ENCODE measurements at regions not wholly inside any gene's neighbourhood (a gene's known extent, or its start where the extent isn't known, plus 50 kb on each side); places are given as distances from the start of the nearest gene placed in this dataset.
"Not testable (repeated sequence)": the region's sequence is repeated elsewhere in the genome, so short reads cannot be mapped to it uniquely, and the experiment has no call there.

DNA sequence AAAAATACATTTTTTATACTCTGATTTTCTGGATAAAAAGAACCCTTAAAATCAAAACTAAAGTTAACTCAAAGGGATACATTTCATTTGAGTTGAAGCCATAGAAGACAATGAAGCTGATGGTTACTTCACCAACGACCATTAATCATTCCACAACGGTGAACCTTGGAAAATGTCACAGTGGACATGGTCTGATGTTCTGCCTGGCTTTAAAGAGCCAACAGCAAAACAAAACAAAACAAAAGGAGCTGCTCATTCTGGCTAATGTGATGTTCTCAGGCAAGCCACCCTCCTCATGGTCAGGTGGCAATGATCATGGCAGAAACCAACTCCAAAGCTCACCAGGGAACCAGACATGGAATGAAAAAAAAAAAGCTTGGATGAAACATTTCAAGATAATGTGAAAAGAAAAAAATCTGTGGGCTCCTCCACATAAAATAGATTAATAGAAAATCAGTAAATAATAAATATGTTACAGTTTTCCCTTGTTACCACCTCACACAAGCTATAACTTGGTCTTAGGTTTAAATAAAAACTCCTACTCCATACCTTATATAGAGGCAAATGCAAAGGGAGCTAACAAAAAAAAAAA is 90.1 kb upstream of the SERTAD2 start:
- no peak for DNase-seq (ENCODE audit: low read depth)

GRCh38 chr2:64745562-64745961 is 91.8 kb upstream of the SERTAD2 start:
- DNase-seq (ENCODE audit: low read depth) = no peak

DNA sequence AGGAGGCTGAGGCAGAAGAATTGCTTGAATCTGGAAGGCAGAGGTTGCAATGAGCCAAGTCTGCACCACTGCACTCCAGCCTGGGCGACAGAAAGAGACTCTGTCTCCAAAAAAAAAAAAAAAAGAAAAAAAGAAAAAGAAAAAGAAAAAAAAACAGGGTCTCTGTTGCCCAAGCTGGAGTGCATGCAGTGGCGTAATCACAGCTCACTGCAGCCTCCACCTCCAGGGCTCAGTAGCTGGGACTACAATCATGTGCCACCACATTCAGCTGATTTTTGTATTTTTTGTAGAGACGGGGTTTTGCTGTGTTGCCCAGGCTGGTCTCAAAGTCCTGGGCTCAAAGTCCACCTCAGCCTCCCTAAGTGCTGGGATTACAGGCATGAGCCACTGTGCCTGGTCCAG is 94.0 kb upstream of the SERTAD2 start:
- DNase-seq (ENCODE audit: low read depth) = not testable (repeated sequence)

- no peak for DNase-seq (ENCODE audit: low read depth)
Measured at GRCh38 chr2:64748147-64748546, 94.4 kb upstream of the SERTAD2 start.

DNA sequence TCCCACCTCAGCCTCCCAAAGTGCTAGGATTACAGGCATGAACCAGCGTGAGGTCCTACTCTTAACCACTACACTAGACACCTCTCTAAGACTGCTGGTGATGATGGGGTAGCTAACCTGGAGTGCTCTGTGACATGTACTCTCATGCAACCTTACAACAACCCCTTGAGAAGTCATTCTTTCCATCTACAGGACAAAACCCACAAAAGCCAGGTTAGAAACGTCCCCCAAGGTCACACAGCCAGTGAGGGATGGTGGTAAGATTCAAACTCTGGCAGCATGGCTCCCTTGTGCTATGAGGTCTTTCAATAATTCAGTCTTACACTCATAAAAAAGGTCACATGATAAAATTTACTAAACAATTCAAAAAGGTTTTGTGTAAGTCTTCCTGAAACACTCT is 94.8 kb upstream of the SERTAD2 start:
- DNase-seq (ENCODE audit: low read depth) = no peak

DNA sequence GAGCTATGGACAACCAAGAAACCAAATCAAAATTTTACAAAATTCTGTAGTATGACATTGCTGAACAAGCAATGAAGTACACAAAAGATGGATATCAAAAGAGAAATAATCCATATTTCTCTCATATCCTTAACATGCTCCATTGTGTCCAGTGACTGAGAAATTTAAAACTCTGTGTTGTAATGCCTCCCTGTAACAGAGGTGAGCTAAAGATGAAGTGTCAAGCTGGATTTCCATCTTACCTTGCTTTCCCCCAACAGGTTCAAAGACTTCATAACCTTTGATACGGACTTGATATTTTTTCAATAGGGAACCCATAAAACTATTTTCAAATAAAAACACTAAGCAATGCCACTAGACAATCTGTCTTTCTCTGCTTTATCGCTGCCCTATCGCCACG is 95.7 kb upstream of the SERTAD2 start:
- no peak for DNase-seq (ENCODE audit: low read depth)

DNA sequence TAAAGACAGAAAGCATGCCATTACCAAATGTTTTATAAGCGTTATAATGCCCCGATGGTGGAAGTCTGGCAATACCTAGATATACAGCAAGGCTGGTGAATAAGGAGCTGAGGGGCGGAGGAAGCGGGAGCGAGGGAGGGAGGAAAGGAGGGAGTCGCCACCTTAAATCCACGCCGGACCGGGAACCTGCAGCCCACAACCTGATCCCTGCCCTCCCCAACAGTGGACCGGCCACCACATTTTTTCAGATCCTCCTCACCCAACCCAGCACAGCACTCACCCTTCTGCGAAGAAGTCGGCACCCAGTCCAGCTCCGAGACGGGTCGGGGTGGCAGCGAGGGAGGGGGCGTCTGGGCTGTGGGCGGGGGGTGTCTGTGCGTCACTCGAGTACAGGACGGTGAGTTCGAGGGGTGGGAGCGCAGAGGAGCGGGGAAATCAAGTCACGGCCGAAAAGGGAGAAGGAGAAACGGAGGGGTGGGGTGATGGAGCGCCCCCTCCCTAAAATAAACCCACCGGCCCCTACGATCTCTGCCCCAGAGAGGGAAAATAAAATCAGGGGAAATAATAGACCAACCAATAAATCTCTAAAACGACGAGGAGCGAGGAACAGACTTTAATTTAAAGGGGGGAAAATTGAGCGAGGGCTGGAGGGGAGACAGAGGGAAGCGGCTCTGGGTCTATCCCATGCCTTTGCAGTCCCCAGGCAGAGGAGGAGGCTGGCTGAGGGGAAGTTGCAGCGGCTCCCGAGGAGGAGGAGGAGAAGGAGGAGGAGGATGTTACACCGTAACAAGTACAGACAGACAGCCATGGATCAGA is 96.5 kb upstream of the SERTAD2 start:
- peak; percentile 20 for DNase-seq (ENCODE audit: low read depth)

- DNase-seq (ENCODE audit: low read depth) = peak; percentile 97
Measured at GRCh38 chr2:64750817-64751285, 97.1 kb upstream of the SERTAD2 start.

GRCh38 chr2:64751286-64752260 is 97.9 kb upstream of the SERTAD2 start:
- DNase-seq (ENCODE audit: low read depth) = no peak

GRCh38 chr2:64753399-64753798 is 99.7 kb upstream of the SERTAD2 start:
- DNase-seq (ENCODE audit: low read depth) = no peak

DNA sequence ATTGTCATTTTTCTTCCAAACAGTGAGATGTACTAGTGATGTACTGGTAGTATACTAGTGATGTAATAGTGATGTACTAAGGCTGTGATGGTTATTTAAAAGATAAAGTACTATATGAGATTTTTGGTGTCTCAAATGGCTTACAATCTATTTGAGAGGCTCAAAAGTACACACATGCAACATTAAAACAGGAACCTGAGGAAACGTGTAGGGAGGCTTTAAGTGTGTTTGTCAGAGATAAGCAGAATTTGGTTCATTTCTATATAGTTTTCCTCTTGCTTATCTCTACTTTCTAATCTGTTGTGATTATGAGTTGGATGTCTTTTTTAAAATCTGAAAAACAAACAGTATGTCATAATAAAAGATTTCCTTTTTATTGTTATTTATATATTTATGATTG is 100.9 kb upstream of the SERTAD2 start:
- no peak for DNase-seq (ENCODE audit: low read depth)

DNA sequence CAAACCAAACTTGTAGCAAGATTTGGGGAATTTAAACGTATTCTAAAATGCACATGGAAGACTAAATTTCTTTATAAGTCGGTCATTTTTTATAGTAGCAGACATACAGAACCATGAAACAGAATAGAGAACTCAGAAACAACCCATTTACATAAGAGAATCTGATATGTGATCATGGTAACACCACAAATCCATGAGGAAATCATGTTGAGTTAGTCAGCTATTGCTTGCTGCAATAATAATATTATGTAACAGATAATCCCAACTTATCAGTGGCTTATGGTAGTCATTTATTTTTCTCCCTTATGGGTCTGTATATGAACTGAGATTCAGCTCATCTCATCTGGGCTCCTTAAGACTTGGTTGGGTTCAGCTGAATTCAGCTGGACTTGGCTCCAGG is 103.4 kb upstream of the SERTAD2 start:
- no peak for DNase-seq (ENCODE audit: low read depth)

GRCh38 chr2:64760128-64760527 is 106.4 kb upstream of the SERTAD2 start:
- no peak for DNase-seq (ENCODE audit: low read depth)

DNA sequence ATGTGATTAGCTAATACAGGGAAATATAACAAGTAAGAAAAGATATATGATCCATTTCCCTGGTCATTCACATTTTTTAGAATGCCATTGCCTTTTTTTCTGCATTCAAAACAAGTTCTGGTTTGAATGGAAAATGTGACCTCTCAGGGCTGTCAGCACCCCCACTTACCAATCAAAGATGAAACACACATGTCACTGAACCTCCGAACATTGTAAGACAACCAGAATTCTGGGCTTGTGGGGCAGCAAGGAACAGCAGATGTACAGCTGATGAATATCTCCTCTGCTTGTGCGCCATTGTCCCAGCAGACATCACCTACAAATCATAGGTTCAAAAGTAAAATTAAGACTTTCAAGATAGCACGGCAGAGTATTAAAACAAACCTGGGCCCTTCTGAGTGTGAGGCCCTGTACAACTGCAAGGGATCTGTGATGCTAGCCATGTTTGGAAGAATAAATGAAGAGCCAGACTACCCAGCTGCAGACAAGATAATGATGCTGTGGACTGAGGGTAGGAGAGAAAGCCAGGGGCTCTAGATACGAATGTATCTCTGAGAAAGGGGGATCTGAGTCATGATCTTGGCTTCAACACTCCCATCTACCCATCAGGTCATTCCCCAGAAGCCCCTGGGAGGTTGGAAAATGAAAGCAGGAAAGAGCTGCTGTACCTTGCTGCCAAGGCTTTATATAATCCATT is 108.7 kb upstream of the SERTAD2 start:
- no peak for DNase-seq (ENCODE audit: low read depth)

GRCh38 chr2:64763126-64763525 is 109.4 kb upstream of the SERTAD2 start:
- DNase-seq (ENCODE audit: low read depth) = no peak

- no peak for DNase-seq (ENCODE audit: low read depth)
Measured at GRCh38 chr2:64765160-64765805, 111.6 kb upstream of the SERTAD2 start.

DNA sequence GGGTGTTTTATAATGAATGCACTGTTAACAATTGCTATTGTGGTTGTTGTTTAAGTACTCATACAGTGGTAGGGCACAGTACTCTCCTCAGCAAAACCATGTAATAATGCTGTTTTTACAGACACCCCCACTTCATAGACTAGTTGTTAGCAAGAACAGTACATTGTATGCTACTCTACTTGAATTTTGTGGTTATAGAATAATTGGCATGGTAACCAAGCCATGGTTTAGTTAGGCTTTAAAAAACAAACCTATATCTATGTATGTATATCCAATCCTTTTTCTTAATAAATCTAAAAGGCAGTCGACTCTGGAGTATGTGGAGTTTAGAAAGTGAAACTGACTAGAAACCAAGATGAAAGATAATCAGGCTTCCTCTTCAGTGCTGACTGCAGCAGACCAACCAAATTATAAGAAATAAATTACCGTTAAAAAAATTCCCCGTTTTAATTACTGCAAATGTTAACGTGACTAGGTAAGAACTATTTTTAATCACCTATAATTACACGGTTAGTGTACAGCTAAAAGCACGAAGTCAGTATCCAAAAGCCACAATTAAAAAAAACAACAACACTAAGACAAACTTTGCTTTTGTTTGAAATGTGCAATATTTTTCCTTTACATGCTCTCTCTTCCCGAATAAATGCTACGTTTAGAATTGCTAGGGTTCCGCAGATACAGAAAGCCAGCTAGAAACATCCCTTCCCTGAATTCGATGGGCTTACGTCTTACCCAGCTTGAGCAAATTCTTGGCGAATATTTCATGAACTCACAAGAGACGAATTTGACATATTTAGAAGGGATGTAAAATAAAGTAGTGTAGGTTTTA is 113.3 kb upstream of the SERTAD2 start:
- no peak for DNase-seq (ENCODE audit: low read depth)

DNA sequence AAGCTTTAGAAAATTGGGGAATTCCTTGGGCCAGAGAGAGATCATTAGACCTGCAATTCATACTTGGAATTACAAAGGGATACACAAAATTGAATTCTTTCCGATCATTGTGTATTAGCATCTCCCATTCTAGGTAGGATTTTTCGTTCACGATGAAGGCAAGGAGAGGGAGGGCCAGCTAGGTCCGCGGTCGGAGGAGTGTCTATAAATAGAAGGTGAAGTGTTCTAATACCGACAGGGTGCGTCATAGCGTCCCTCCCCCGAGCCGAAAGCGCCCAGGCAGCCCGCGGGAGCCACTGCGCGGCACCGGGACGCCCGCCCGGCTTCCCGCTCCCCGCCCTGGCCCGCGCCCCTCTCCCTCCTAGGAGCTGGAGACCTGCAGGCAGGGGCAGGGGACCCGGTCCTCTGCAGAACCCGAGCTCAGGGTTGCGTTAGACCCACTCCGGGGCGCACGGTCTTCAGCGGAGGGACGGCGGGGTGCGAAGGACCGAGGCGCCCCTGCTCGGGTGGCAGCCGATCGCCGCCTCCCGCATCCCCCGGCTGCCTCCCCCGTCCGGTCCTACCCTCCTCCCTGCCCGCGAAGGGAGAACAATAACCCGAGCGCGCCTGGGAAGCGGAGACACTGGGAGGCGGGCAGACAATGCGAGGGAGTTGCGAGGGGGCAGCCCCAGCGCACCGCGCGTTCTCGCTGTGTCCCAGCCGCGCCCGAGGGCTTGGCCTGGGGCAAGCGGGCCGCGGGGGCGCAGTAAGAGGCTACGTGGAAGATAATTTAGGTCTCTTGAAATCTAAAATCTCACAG is 114.2 kb upstream of the SERTAD2 start:
- DNase-seq (ENCODE audit: low read depth) = peak; percentile 64

- no peak for DNase-seq (ENCODE audit: low read depth)
Measured at GRCh38 chr2:64768491-64769005, 114.8 kb upstream of the SERTAD2 start.
